Type B pancreatic cell (in vitro differentiated cells): ENCODE measurements at regions not wholly inside any gene's neighbourhood (a gene's known extent, or its start where the extent isn't known, plus 50 kb on each side); places are given as distances from the start of the nearest gene placed in this dataset.

Experiments
- DNase-seq: peaks from one replicate; pipeline ENCODE4 v3.0.0; 2021; ENCODE audit warnings: mixed read lengths; ENCODE audit not compliant: unreplicated experiment; ENCODE audit errors: extremely low spot score
- H3K27ac Mint-ChIP-seq: 2 replicates; pipeline ENCODE4 v1.8.0; 2021; ENCODE audit warnings: mild to moderate bottlenecking, mixed read lengths
- H3K27me3 Mint-ChIP-seq: 2 replicates; pipeline ENCODE4 v1.8.0; 2021; ENCODE audit warnings: mixed read lengths
- H3K36me3 Mint-ChIP-seq: 2 replicates; pipeline ENCODE4 v1.8.0; 2021; ENCODE audit warnings: mixed read lengths
- H3K4me1 Mint-ChIP-seq: one replicate; pipeline ENCODE4 v1.8.0; 2021; ENCODE audit warnings: mixed read lengths; ENCODE audit not compliant: unreplicated experiment
- H3K4me3 Mint-ChIP-seq: 2 replicates; pipeline ENCODE4 v1.8.0; 2021; ENCODE audit warnings: mild to moderate bottlenecking, mixed read lengths
- H3K9me3 Mint-ChIP-seq: 2 replicates; pipeline ENCODE4 v1.8.0; 2021; ENCODE audit warnings: mixed read lengths
- TF ChIP-seq, protein P1 (sequence below): fragments of 200-600 bp; sonication (generic); conservative IDR thresholded peaks from 2 replicates; pipeline ENCODE4 v1.5.0; 2021; ENCODE audit warnings: antibody characterized with exemption, mild to moderate bottlenecking

DNA sequence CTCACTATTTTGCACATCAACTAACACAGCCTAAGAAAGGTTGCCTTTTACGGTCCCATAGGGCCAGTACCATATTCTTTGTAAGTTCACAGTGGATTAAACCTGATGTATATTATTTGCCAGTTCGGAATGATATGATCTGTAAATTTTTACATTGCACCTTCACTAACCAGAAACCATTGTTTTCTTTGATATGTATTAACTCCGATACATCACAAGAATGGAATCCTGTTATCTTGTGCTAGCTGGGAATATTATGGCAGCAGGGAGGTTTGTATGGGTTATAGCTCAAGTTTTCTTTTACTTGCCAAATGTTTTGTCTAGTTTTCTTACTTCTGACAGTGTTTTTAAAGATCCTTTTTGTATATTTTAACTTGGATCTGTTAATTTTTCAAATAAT lies 51.4 kb upstream of the S1PR1 start:
- Mint-ChIP-seq H3K27ac (no peak overlapping the region), H3K4me1 (no peaks in the 10 kb centered on the region), H3K27me3 (peaks cover 7% of the 10 kb centered on the region), H3K36me3 (no peaks in the 10 kb centered on the region), H3K4me3 (no peak overlapping the region), H3K9me3 (no peaks in the 10 kb centered on the region)
- TF ChIP-seq, protein P1, sequence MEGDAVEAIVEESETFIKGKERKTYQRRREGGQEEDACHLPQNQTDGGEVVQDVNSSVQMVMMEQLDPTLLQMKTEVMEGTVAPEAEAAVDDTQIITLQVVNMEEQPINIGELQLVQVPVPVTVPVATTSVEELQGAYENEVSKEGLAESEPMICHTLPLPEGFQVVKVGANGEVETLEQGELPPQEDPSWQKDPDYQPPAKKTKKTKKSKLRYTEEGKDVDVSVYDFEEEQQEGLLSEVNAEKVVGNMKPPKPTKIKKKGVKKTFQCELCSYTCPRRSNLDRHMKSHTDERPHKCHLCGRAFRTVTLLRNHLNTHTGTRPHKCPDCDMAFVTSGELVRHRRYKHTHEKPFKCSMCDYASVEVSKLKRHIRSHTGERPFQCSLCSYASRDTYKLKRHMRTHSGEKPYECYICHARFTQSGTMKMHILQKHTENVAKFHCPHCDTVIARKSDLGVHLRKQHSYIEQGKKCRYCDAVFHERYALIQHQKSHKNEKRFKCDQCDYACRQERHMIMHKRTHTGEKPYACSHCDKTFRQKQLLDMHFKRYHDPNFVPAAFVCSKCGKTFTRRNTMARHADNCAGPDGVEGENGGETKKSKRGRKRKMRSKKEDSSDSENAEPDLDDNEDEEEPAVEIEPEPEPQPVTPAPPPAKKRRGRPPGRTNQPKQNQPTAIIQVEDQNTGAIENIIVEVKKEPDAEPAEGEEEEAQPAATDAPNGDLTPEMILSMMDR = no peak
- DNase-seq = no peak

DNA sequence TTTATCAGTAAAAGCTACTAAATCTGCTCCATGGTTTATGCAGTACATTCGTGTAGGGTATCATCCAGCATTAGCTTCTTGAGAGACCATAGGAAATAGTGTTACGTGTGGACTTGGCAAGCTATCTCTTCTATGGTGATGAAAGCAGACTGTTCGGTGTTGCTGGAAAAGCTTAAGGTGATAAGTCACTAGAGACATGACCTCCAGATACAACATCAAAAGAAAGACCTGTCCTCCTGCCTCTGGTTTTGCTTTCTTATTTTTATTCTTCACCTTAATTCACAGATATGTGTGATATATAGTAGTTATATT lies 53.5 kb upstream of the S1PR1 start:
- Mint-ChIP-seq H3K27me3 (peaks cover 7% of the 10 kb centered on the region), H3K27ac (no peak overlapping the region), H3K4me1 (no peaks in the 10 kb centered on the region), H3K9me3 (no peaks in the 10 kb centered on the region), H3K4me3 (no peak overlapping the region), H3K36me3 (no peaks in the 10 kb centered on the region)
- DNase-seq = no peak
- TF ChIP-seq, protein P1 = no peak

DNA sequence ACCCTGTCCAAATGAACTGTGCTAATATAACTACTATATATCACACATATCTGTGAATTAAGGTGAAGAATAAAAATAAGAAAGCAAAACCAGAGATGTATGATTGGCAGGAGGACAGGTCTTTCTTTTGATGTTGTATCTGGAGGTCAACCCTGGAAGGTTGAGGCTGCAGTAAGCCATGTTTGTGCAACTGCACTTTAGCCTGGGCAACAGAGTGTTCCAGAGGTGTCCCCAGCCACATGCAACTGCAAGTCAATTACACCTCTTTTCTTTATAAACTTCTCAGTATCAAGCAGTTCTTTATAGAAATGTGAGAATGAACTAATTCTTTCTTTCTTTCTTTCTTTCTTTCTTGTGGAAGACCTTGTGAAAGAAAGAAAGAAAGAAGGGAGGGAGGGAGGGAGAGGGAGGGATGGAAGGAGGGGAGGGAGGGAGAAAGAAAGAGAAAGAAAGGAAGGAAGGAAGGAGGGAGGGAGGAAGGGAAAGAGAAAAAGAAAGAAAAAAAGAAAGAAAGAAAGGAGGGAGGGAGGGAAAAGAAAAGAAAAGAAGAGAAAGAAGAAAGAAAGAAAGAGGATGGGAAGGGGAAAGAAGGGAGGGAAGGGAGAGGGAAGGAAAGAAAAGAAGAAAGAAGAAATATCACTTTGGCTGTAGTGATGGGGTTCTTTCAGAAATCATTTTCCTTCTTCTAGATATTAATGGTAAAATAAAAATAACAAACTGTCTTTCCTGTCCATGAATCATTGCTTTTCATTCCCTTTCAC lies 54.0 kb upstream of the S1PR1 start:
- H3K4me3 Mint-ChIP-seq = no peak overlapping the region
- TF ChIP-seq, protein P1 = no peak
- no peaks in the 10 kb centered on the region for H3K4me1 Mint-ChIP-seq
- H3K27me3 Mint-ChIP-seq = peaks cover 7% of the 10 kb centered on the region
- H3K36me3 Mint-ChIP-seq = no peaks in the 10 kb centered on the region
- no peak for DNase-seq
- H3K27ac Mint-ChIP-seq = no peak overlapping the region
- no peaks in the 10 kb centered on the region for H3K9me3 Mint-ChIP-seq

DNA sequence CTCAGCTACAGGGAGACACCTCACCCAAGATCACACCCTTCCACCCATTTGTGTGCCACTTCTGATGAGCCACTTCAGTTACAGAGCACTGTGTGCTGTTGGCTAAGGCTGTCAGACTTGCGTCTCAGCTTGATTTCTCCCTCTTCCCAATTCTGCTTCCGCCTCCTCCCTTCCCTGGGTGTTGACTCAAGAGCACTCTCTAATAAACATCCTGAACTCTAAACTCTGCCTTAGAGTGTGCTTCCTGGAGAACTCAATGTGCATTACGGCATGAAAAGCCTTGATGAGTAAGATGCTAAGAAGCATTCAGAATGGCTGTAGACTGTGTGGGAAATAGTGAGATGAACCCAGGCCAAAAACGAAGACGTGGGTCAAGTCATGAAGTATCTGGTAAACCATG lies 54.9 kb upstream of the S1PR1 start:
- Mint-ChIP-seq H3K4me3 (no peak overlapping the region), H3K4me1 (no peaks in the 10 kb centered on the region), H3K36me3 (no peaks in the 10 kb centered on the region), H3K9me3 (no peaks in the 10 kb centered on the region), H3K27me3 (peaks cover 7% of the 10 kb centered on the region), H3K27ac (no peak overlapping the region)
- no peak for DNase-seq
- TF ChIP-seq, protein P1 = no peak

DNA sequence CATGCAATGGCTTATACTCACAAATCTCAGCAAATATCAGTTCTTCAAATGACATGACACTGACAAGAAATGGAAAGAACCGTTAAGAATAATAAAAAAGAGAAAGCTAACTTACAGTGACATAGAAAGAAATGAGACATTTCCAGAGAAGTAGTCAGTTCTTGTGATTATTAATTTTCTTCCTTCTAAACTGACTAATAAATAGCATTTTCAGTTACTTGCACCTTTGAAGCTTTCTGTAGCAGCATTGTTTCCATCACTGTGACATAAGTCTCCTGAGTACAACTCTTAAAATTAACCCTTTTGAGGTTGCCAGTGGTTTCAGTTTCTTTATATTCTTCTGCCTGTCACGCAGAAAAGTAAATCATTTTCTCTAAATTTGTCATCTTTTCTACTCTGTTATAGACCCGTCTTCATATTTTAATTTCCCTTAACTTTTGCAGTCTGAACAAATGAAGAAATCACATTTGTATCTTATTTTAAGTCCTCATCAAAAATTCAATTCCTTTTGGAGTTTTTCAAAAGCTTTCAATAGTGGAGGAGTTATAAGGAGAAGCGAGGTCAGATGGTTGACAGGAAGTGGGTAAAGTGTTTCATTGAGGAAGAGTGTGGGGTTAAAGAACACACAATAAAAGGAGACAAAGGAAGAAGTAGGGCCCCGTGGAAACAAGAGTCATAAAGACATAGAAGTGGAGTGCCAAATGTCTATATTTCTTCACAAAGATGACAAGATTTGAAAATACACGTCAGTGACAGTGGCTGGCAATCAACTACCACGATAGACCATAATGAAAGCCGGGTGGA lies 57.9 kb upstream of the S1PR1 start:
- Mint-ChIP-seq H3K36me3 (no peaks in the 10 kb centered on the region), H3K27me3 (peaks cover 7% of the 10 kb centered on the region), H3K4me1 (no peaks in the 10 kb centered on the region), H3K27ac (no peak overlapping the region), H3K9me3 (no peaks in the 10 kb centered on the region), H3K4me3 (no peak overlapping the region)
- DNase-seq = no peak
- TF ChIP-seq, protein P1 = no peak
